ENCODE measurements at regions not wholly inside any gene's neighbourhood (a gene's known extent, or its start where the extent isn't known, plus 50 kb on each side); places are given as distances from the start of the nearest gene placed in this dataset.

DNA sequence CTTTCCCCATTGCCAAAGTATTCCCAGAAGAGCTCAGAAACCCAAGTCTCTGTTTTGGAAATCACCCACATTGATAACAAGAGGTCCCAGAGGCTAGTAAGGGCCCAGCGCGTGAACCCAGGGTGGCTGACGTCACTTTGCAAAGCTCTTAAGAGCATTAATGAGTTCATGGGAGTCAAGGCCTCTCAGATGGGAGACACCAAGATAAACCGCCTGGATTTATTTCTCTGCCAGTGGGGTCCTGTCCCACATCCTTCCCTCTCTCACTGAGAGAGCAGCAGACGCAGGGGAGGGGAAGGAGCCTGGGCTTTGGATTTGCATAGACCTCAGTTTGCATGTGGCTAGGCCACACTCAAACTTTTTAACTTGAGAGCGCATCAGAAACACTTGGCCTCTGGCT, 184.8 kb upstream of the PDE1C start:
- intact Hi-C loops (cut with micrococcal nuclease) = no loop called here
- TF ChIP-seq EZH2 (IDR thresholded peaks at IDR 0.05; ENCODE audit: low read length, unreplicated experiment) (no peak), EZH2phosphoT487 (IDR thresholded peaks at IDR 0.05; ENCODE audit: borderline replicate concordance, low read length) (no peak)
- TF ChIP-seq, protein P1, sequence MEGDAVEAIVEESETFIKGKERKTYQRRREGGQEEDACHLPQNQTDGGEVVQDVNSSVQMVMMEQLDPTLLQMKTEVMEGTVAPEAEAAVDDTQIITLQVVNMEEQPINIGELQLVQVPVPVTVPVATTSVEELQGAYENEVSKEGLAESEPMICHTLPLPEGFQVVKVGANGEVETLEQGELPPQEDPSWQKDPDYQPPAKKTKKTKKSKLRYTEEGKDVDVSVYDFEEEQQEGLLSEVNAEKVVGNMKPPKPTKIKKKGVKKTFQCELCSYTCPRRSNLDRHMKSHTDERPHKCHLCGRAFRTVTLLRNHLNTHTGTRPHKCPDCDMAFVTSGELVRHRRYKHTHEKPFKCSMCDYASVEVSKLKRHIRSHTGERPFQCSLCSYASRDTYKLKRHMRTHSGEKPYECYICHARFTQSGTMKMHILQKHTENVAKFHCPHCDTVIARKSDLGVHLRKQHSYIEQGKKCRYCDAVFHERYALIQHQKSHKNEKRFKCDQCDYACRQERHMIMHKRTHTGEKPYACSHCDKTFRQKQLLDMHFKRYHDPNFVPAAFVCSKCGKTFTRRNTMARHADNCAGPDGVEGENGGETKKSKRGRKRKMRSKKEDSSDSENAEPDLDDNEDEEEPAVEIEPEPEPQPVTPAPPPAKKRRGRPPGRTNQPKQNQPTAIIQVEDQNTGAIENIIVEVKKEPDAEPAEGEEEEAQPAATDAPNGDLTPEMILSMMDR (conservative IDR thresholded peaks at IDR 0.05; ENCODE audit: low read depth, low read length) = no peak
- DNase-seq = no peak
- Histone ChIP-seq H4K20me1 (ENCODE audit: low read length) (no peaks in the 10 kb centered on the region), H3K36me3 (ENCODE audit: low read depth, low read length) (no peaks in the 10 kb centered on the region), H2AFZ (ENCODE audit: low read length) (no peak overlapping the region), H3K27me3 (ENCODE audit: low read length) (peaks cover 72% of the 10 kb centered on the region), H3K9me3 (ENCODE audit: low read length) (no peaks in the 10 kb centered on the region), H3K4me2 (ENCODE audit: low read length) (no peak overlapping the region), H3K27ac (ENCODE audit: low read length) (no peak overlapping the region), H3K9me2 (replicated peaks; ENCODE audit: low read length) (no peaks in the 10 kb centered on the region), H3K79me2 (ENCODE audit: low read length) (no peaks in the 10 kb centered on the region), H3F3A (ENCODE audit: low read length, unreplicated experiment) (no peaks in the 10 kb centered on the region), H3K4me3 (ENCODE audit: low read length) (no peak overlapping the region), H3K4me1 (ENCODE audit: insufficient read depth, low read length) (no peaks in the 10 kb centered on the region), H3K9ac (ENCODE audit: low read length) (no peak overlapping the region)
- CTCF ChIA-PET = no interaction called here
- no TSS peak for BruUV-seq (replicated peaks)
- POLR2A ChIA-PET (ENCODE audit: unreplicated experiment) = no interaction called here
- ATAC-seq = no peak

GRCh38 chr7:32253299-32253698, 183.1 kb upstream of the PDE1C start:
- H3K36me3 ChIP-seq (ENCODE audit: low read depth, low read length) = no peaks in the 10 kb centered on the region
- intact Hi-C loops (cut with micrococcal nuclease) = no loop called here
- no peaks in the 10 kb centered on the region for H3K79me2 ChIP-seq (ENCODE audit: low read length)
- no peaks in the 10 kb centered on the region for H3K9me2 ChIP-seq (replicated peaks; ENCODE audit: low read length)
- ChIA-PET POLR2A (ENCODE audit: unreplicated experiment) (no interaction called here), CTCF (no interaction called here)
- H3K9me3 ChIP-seq (ENCODE audit: low read length) = no peaks in the 10 kb centered on the region
- H3K4me3 ChIP-seq (ENCODE audit: low read length) = no peak overlapping the region
- no peaks in the 10 kb centered on the region for H3F3A ChIP-seq (ENCODE audit: low read length, unreplicated experiment)
- H3K27me3 ChIP-seq (ENCODE audit: low read length) = peaks cover 82% of the 10 kb centered on the region
- TF ChIP-seq, protein P1 (conservative IDR thresholded peaks at IDR 0.05; ENCODE audit: low read depth, low read length) = no peak
- TF ChIP-seq EZH2 (IDR thresholded peaks at IDR 0.05; ENCODE audit: low read length, unreplicated experiment) (no peak), EZH2phosphoT487 (IDR thresholded peaks at IDR 0.05; ENCODE audit: borderline replicate concordance, low read length) (no peak)
- BruUV-seq (replicated peaks) = no TSS peak
- no peak overlapping the region for H2AFZ ChIP-seq (ENCODE audit: low read length)
- no peaks in the 10 kb centered on the region for H4K20me1 ChIP-seq (ENCODE audit: low read length)
- no peak for DNase-seq
- H3K4me2 ChIP-seq (ENCODE audit: low read length) = no peak overlapping the region
- H3K4me1 ChIP-seq (ENCODE audit: insufficient read depth, low read length) = no peaks in the 10 kb centered on the region
- no peak for ATAC-seq
- no peak overlapping the region for H3K9ac ChIP-seq (ENCODE audit: low read length)
- H3K27ac ChIP-seq (ENCODE audit: low read length) = no peak overlapping the region

- CTCF ChIA-PET = no interaction called here
Observed at GRCh38 chr7:32251659-32252058, 181.5 kb upstream of the PDE1C start.

More at GRCh38 chr7:32251659-32252058, 181.5 kb upstream of the PDE1C start:
- no peaks in the 10 kb centered on the region for H3K36me3 ChIP-seq (ENCODE audit: low read depth, low read length)
- H3K27ac ChIP-seq (ENCODE audit: low read length) = no peak overlapping the region
- intact Hi-C loops (cut with micrococcal nuclease) = no loop called here
- no peaks in the 10 kb centered on the region for H3K79me2 ChIP-seq (ENCODE audit: low read length)
- H3K4me2 ChIP-seq (ENCODE audit: low read length) = no peak overlapping the region
- no peak overlapping the region for H2AFZ ChIP-seq (ENCODE audit: low read length)
- POLR2A ChIA-PET (ENCODE audit: unreplicated experiment) = no interaction called here
- H3K9ac ChIP-seq (ENCODE audit: low read length) = no peak overlapping the region
- TF ChIP-seq EZH2 (IDR thresholded peaks at IDR 0.05; ENCODE audit: low read length, unreplicated experiment) (no peak), EZH2phosphoT487 (IDR thresholded peaks at IDR 0.05; ENCODE audit: borderline replicate concordance, low read length) (no peak)
- TF ChIP-seq, protein P1 (conservative IDR thresholded peaks at IDR 0.05; ENCODE audit: low read depth, low read length) = no peak
- no peaks in the 10 kb centered on the region for H3K9me3 ChIP-seq (ENCODE audit: low read length)
- DNase-seq (no peak), ATAC-seq (no peak)
- H3F3A ChIP-seq (ENCODE audit: low read length, unreplicated experiment) = no peaks in the 10 kb centered on the region
- no peaks in the 10 kb centered on the region for H4K20me1 ChIP-seq (ENCODE audit: low read length)
- H3K27me3 ChIP-seq (ENCODE audit: low read length) = peaks cover 92% of the 10 kb centered on the region
- no peaks in the 10 kb centered on the region for H3K4me1 ChIP-seq (ENCODE audit: insufficient read depth, low read length)
- no peaks in the 10 kb centered on the region for H3K9me2 ChIP-seq (replicated peaks; ENCODE audit: low read length)
- BruUV-seq (replicated peaks) = no TSS peak
- H3K4me3 ChIP-seq (ENCODE audit: low read length) = no peak overlapping the region

All from PC-3 (cell line).